OCI-LY1 (cell line): ENCODE measurements at regions not wholly inside any gene's neighbourhood (a gene's known extent, or its start where the extent isn't known, plus 50 kb on each side); places are given as distances from the start of the nearest gene placed in this dataset.

Experiments
- H2AFZ ChIP-seq: fragments of 200-600 bp; sonication (generic), shearing (Covaris generic); 2 replicates; pipeline ENCODE4 v1.6.0; 2014; ENCODE audit warnings: antibody characterized with exemption, mild to moderate bottlenecking, low read length
- H3F3A ChIP-seq: fragments of 200-600 bp; sonication (generic), shearing (Covaris generic); 2 replicates; pipeline ENCODE4 v1.6.0; 2014; ENCODE audit warnings: mild to moderate bottlenecking, antibody characterized with exemption, low read length, moderate library complexity; ENCODE audit not compliant: insufficient read depth
- H3K27ac ChIP-seq: fragments of 200-600 bp; sonication (generic); 2 replicates; pipeline ENCODE4 v1.5.1; 2014; ENCODE audit warnings: low read length, mixed run types, mild to moderate bottlenecking, low read depth; ENCODE audit not compliant: poor library complexity, severe bottlenecking
- H3K27me3 ChIP-seq: fragments of 200-600 bp; sonication (generic); 2 replicates; pipeline ENCODE4 v1.6.0; 2014; ENCODE audit warnings: antibody characterized with exemption, mild to moderate bottlenecking, low read length, moderate library complexity; ENCODE audit not compliant: insufficient read depth
- H3K36me3 ChIP-seq: fragments of 200-600 bp; sonication (generic); 2 replicates; pipeline ENCODE4 v1.6.1; 2014; ENCODE audit warnings: mild to moderate bottlenecking, antibody characterized with exemption, low read length, moderate library complexity, mixed read lengths; ENCODE audit not compliant: insufficient read depth
- H3K4me1 ChIP-seq: fragments of 200-600 bp; sonication (generic); 2 replicates; pipeline ENCODE4 v1.5.1; 2014; ENCODE audit warnings: mild to moderate bottlenecking, low read length, moderate library complexity; ENCODE audit not compliant: insufficient read depth, severe bottlenecking
- H3K4me2 ChIP-seq: fragments of 200-600 bp; sonication (generic), shearing (Covaris generic); 2 replicates; pipeline ENCODE4 v1.6.1; 2014; ENCODE audit warnings: low read length
- H3K4me3 ChIP-seq: fragments of 200-600 bp; sonication (generic); 2 replicates; pipeline ENCODE4 v1.5.1; 2014; ENCODE audit warnings: low read length, low read depth, mild to moderate bottlenecking, mixed read lengths; ENCODE audit not compliant: poor library complexity, severe bottlenecking
- H3K79me2 ChIP-seq: fragments of 200-600 bp; shearing (Covaris generic); 2 replicates; pipeline ENCODE4 v1.6.1; 2016; ENCODE audit warnings: mixed run types, low read length, mixed read lengths; ENCODE audit not compliant: insufficient read depth
- H3K9ac ChIP-seq: fragments of 200-600 bp; sonication (generic), shearing (Covaris generic); 2 replicates; pipeline ENCODE4 v1.6.1; 2014; ENCODE audit warnings: mild to moderate bottlenecking, low read length, mixed read lengths
- H3K9me2 ChIP-seq: fragments of 200-600 bp; sonication (generic), shearing (Covaris generic); 2 replicates; pipeline ENCODE4 v1.6.1; 2014; ENCODE audit warnings: low read depth, mild to moderate bottlenecking, low read length, mixed read lengths
- H3K9me3 ChIP-seq: fragments of 200-600 bp; shearing (Covaris generic); 2 replicates; pipeline ENCODE4 v1.6.1; 2014; ENCODE audit warnings: low read length, mixed read lengths
- H4K20me1 ChIP-seq: fragments of 200-600 bp; sonication (generic), shearing (Covaris generic); 2 replicates; pipeline ENCODE4 v1.6.0; 2016; ENCODE audit warnings: mild to moderate bottlenecking, low read length; ENCODE audit not compliant: insufficient read depth
- CTCF ChIP-seq: fragments of 200-600 bp; sonication (generic), shearing (Covaris generic); IDR thresholded peaks from 2 replicates; pipeline ENCODE4 v1.5.1; 2017; ENCODE audit warnings: mild to moderate bottlenecking, antibody characterized with exemption, low read length, moderate library complexity, mixed read lengths
- EZH2 ChIP-seq: fragments of 200-600 bp; sonication (generic), shearing (Covaris generic); IDR thresholded peaks from 2 replicates; pipeline ENCODE4 v1.8.0; 2017; ENCODE audit warnings: borderline replicate concordance, mixed run types, mild to moderate bottlenecking, antibody characterized with exemption, low read length, moderate library complexity, mixed read lengths

GRCh38 chr16:22757202-22757601 is 56.8 kb upstream of the HS3ST2 start:
- Histone ChIP-seq H3K27ac (no peak overlapping the region), H3K79me2 (no peaks in the 10 kb centered on the region), H3K36me3 (no peaks in the 10 kb centered on the region), H3K9me3 (no peaks in the 10 kb centered on the region), H3K4me2 (no peak overlapping the region), H3K9ac (no peak overlapping the region), H2AFZ (no peak overlapping the region), H3K4me1 (no peaks in the 10 kb centered on the region), H3K9me2 (no peaks in the 10 kb centered on the region), H4K20me1 (no peaks in the 10 kb centered on the region), H3F3A (no peaks in the 10 kb centered on the region), H3K4me3 (no peak overlapping the region), H3K27me3 (no peaks in the 10 kb centered on the region)
- TF ChIP-seq CTCF (no peak), EZH2 (no peak)

GRCh38 chr16:22762486-22762885 is 51.5 kb upstream of the HS3ST2 start:
- Histone ChIP-seq H3K36me3 (no peaks in the 10 kb centered on the region), H3K27me3 (no peaks in the 10 kb centered on the region), H4K20me1 (no peaks in the 10 kb centered on the region), H3K4me2 (no peak overlapping the region), H3K9ac (no peak overlapping the region), H3K27ac (no peak overlapping the region), H3K9me2 (no peaks in the 10 kb centered on the region), H3K4me1 (no peaks in the 10 kb centered on the region), H3K4me3 (no peak overlapping the region), H3F3A (no peaks in the 10 kb centered on the region), H2AFZ (no peak overlapping the region), H3K79me2 (no peaks in the 10 kb centered on the region), H3K9me3 (no peaks in the 10 kb centered on the region)
- TF ChIP-seq CTCF (no peak), EZH2 (no peak)

- no peaks in the 10 kb centered on the region for H3F3A ChIP-seq
- TF ChIP-seq CTCF (no peak), EZH2 (no peak)
- H3K79me2 ChIP-seq: no peaks in the 10 kb centered on the region
- H3K4me1 ChIP-seq: no peaks in the 10 kb centered on the region
- no peak overlapping the region for H2AFZ ChIP-seq
- no peak overlapping the region for H3K27ac ChIP-seq
- H4K20me1 ChIP-seq: no peaks in the 10 kb centered on the region
- no peaks in the 10 kb centered on the region for H3K9me3 ChIP-seq
- no peak overlapping the region for H3K4me2 ChIP-seq
- no peaks in the 10 kb centered on the region for H3K36me3 ChIP-seq
- no peak overlapping the region for H3K9ac ChIP-seq
- no peaks in the 10 kb centered on the region for H3K27me3 ChIP-seq
- no peaks in the 10 kb centered on the region for H3K9me2 ChIP-seq
- no peak overlapping the region for H3K4me3 ChIP-seq
Measured at GRCh38 chr16:22763437-22764080, 50.4 kb upstream of the HS3ST2 start.
